H9 (cell line): ENCODE measurements at regions not wholly inside any gene's neighbourhood (a gene's known extent, or its start where the extent isn't known, plus 50 kb on each side); places are given as distances from the start of the nearest gene placed in this dataset.

ENCODE experiments used
- DNase-seq: peaks from one replicate; pipeline ENCODE4 v3.0.0-alpha.2; 2017
- H2AFZ ChIP-seq: one replicate; pipeline ENCODE4 v1.6.1; 2013; ENCODE audit warnings: mild to moderate bottlenecking, low read length, control low read depth, moderate library complexity
- H2AK5ac ChIP-seq: 2 replicates; pipeline ENCODE4 v1.6.1; 2013; ENCODE audit warnings: low read length, control low read depth, mixed read lengths; ENCODE audit not compliant: insufficient read length
- H2BK120ac ChIP-seq: one replicate; pipeline ENCODE4 v1.6.1; 2013; ENCODE audit warnings: low read depth, mild to moderate bottlenecking, low read length, control low read depth, inconsistent platforms; ENCODE audit not compliant: poor library complexity, severe bottlenecking
- H2BK12ac ChIP-seq: 2 replicates; pipeline ENCODE4 v1.6.1; 2013; ENCODE audit warnings: low read length, control low read depth, mixed read lengths, low read depth; ENCODE audit not compliant: insufficient read length
- H2BK15ac ChIP-seq: 2 replicates; pipeline ENCODE4 v1.6.1; 2013; ENCODE audit warnings: low read depth, low read length, control low read depth
- H2BK20ac ChIP-seq: one replicate; pipeline ENCODE4 v1.6.1; 2013; ENCODE audit warnings: low read depth, mild to moderate bottlenecking, low read length, control low read depth, inconsistent platforms; ENCODE audit not compliant: poor library complexity, severe bottlenecking
- H2BK5ac ChIP-seq: 2 replicates; pipeline ENCODE4 v1.6.1; 2013; ENCODE audit warnings: low read length, control low read depth, mixed read lengths; ENCODE audit not compliant: insufficient read length
- H3K14ac ChIP-seq: 2 replicates; pipeline ENCODE4 v1.6.1; 2013; ENCODE audit warnings: low read length, control low read depth; ENCODE audit not compliant: insufficient read depth
- H3K18ac ChIP-seq: 2 replicates; pipeline ENCODE4 v1.6.1; 2013; ENCODE audit warnings: low read depth, mild to moderate bottlenecking, mixed read lengths, low read length, control low read depth; ENCODE audit not compliant: insufficient read length
- H3K23ac ChIP-seq: 2 replicates; pipeline ENCODE4 v1.6.1; 2013; ENCODE audit warnings: low read length, control low read depth, mixed read lengths, low read depth; ENCODE audit not compliant: insufficient read length
- H3K23me2 ChIP-seq: 2 replicates; pipeline ENCODE4 v1.6.1; 2013; ENCODE audit warnings: low read depth, mild to moderate bottlenecking, mixed read lengths, low read length, control low read depth; ENCODE audit not compliant: insufficient read length, poor library complexity, severe bottlenecking
- H3K27ac ChIP-seq: 2 replicates; pipeline ENCODE4 v1.5.1; 2013; ENCODE audit warnings: low read length, control low read depth, mixed read lengths, low read depth; ENCODE audit not compliant: insufficient read length
- H3K27me3 ChIP-seq: 2 replicates; pipeline ENCODE4 v1.6.1; 2013; ENCODE audit warnings: low read length, control low read depth, inconsistent platforms; ENCODE audit not compliant: insufficient read depth
- H3K4ac ChIP-seq: 2 replicates; pipeline ENCODE4 v1.6.1; 2013; ENCODE audit warnings: low read depth, mild to moderate bottlenecking, control low read depth, inconsistent platforms, low read length, moderate library complexity
- H3K4me1 ChIP-seq: 2 replicates; pipeline ENCODE4 v1.6.1; 2013; ENCODE audit warnings: low read length, control low read depth, inconsistent platforms; ENCODE audit not compliant: insufficient read depth
- H3K4me2 ChIP-seq: 2 replicates; pipeline ENCODE4 v1.6.1; 2013; ENCODE audit warnings: low read length, control low read depth, mixed read lengths; ENCODE audit not compliant: insufficient read length, insufficient read depth
- H3K56ac ChIP-seq: 2 replicates; pipeline ENCODE4 v1.6.1; 2013; ENCODE audit warnings: low read depth, mild to moderate bottlenecking, mixed read lengths, low read length, control low read depth; ENCODE audit not compliant: insufficient read length
- H3K79me1 ChIP-seq: 2 replicates; pipeline ENCODE4 v1.6.1; 2013; ENCODE audit warnings: low read depth, mild to moderate bottlenecking, moderate library complexity, low read length, control low read depth, inconsistent platforms; ENCODE audit not compliant: insufficient read depth, poor library complexity, severe bottlenecking
- H3K79me2 ChIP-seq: 2 replicates; pipeline ENCODE4 v1.6.1; 2013; ENCODE audit warnings: low read length, control low read depth, inconsistent platforms; ENCODE audit not compliant: insufficient read depth
- H3K9ac ChIP-seq: 2 replicates; pipeline ENCODE4 v1.6.1; 2013; ENCODE audit warnings: low read length, control low read depth, mixed read lengths; ENCODE audit not compliant: insufficient read length; ENCODE audit errors: extremely low read depth
- H3K9me3 ChIP-seq: one replicate; pipeline ENCODE4 v1.6.1; 2013; ENCODE audit warnings: low read depth, low read length, inconsistent platforms; ENCODE audit not compliant: control insufficient read depth
- H3T11ph ChIP-seq: one replicate; pipeline ENCODE4 v1.6.1; 2013; ENCODE audit warnings: mild to moderate bottlenecking, low read length, control low read depth, inconsistent platforms
- H4K20me1 ChIP-seq: one replicate; pipeline ENCODE4 v1.6.1; 2013; ENCODE audit not compliant: control insufficient read depth, insufficient read length, insufficient read depth
- H4K5ac ChIP-seq: 2 replicates; pipeline ENCODE4 v1.6.1; 2013; ENCODE audit warnings: low read depth, mild to moderate bottlenecking, mixed read lengths, low read length, control low read depth; ENCODE audit not compliant: insufficient read length
- H4K8ac ChIP-seq: replicated peaks from 2 replicates; pipeline ENCODE4 v1.6.1; 2013; ENCODE audit warnings: low read length, control low read depth, mixed read lengths, low read depth; ENCODE audit not compliant: insufficient read length
- H4K91ac ChIP-seq: 2 replicates; pipeline ENCODE4 v1.6.1; 2013; ENCODE audit warnings: low read depth, mild to moderate bottlenecking, moderate library complexity, mixed read lengths, low read length, control low read depth; ENCODE audit not compliant: insufficient read length
- H3K27ac Mint-ChIP-seq, 3 experiments: 2 replicates in 2 of 3; 3 replicates in 1 of 3; pipeline ENCODE4 v1.8.0; 2020 to 2021; ENCODE audit warnings: mixed read lengths in 3 of 3, mild to moderate bottlenecking in 1 of 3, moderate library complexity in 1 of 3
- H3K27me3 Mint-ChIP-seq: 2 replicates; pipeline ENCODE4 v1.8.0; 2021; ENCODE audit warnings: low read depth, mild to moderate bottlenecking, moderate library complexity, mixed read lengths
- H3K36me3 Mint-ChIP-seq, 3 experiments: 2 replicates in 2 of 3; 3 replicates in 1 of 3; pipeline ENCODE4 v1.8.0; 2020 to 2021; ENCODE audit warnings: low read depth in 3 of 3, mixed read lengths in 3 of 3; ENCODE audit not compliant: insufficient read depth in 1 of 3
- H3K4me1 Mint-ChIP-seq, 2 experiments: 2 replicates each; pipeline ENCODE4 v1.8.0; 2020; ENCODE audit warnings: mixed read lengths in 2 of 2
- H3K4me3 Mint-ChIP-seq, 2 experiments: 2 replicates in 1 of 2; 3 replicates in 1 of 2; pipeline ENCODE4 v1.8.0; 2020 to 2021; ENCODE audit warnings: mild to moderate bottlenecking in 2 of 2, mixed read lengths in 2 of 2, moderate library complexity in 1 of 2
- H3K9me3 Mint-ChIP-seq, 2 experiments: 2 replicates in 1 of 2; 3 replicates in 1 of 2; pipeline ENCODE4 v1.8.0; 2020; ENCODE audit warnings: mild to moderate bottlenecking in 2 of 2, mixed read lengths in 2 of 2, moderate library complexity in 1 of 2
- CTCF ChIP-seq: fragments of 200-600 bp; sonication (generic); conservative IDR thresholded peaks from 3 replicates; pipeline ENCODE4 v1.8.0; 2021; ENCODE audit warnings: antibody characterized with exemption, mild to moderate bottlenecking
- WGBS: extraction: QIAGEN DNeasy Blood & Tissue Kit; methylation state at CpG from one replicate; pipeline ENCODE4 v1.1.7; 2013; ENCODE audit warnings: missing lambda C conversion rate, low lambda C conversion rate, mixed read lengths; ENCODE audit not compliant: insufficient read length; ENCODE audit errors: extremely low coverage; 5-methylcytosine and 5-hydroxymethylcytosine counted together

- no peak overlapping the region for H4K91ac ChIP-seq
- H4K8ac ChIP-seq, result no peak overlapping the region
- no peak overlapping the region for H2AK5ac ChIP-seq
- no peak overlapping the region for H3K4ac ChIP-seq
- H2BK20ac ChIP-seq, result no peak overlapping the region
- Mint-ChIP-seq H3K4me1 (peaks cover 3 to 7% of the 10 kb centered on the region in 2 experiments; a peak in 2 of 4 replicates), H3K27me3 (no peaks in the 10 kb centered on the region; the same call in 1 of the 2 replicates), H3K27ac (no peak overlapping the region), H3K4me3 (no peak overlapping the region), H3K36me3 (no peaks in the 10 kb centered on the region), H3K9me3 (no peaks in the 10 kb centered on the region)
- TF ChIP-seq CTCF, result no peak
- H3K23ac ChIP-seq, result no peak overlapping the region
- H2AFZ ChIP-seq, result no peak overlapping the region
- H3K27me3 ChIP-seq, result no peaks in the 10 kb centered on the region
- no peak overlapping the region for H3K27ac ChIP-seq
- no peaks in the 10 kb centered on the region for H4K20me1 ChIP-seq
- H3K23me2 ChIP-seq, result no peaks in the 10 kb centered on the region
- H3K9me3 ChIP-seq, result no peaks in the 10 kb centered on the region
- no peak overlapping the region for H4K5ac ChIP-seq
- H2BK5ac ChIP-seq, result no peak overlapping the region
- no peaks in the 10 kb centered on the region for H3K79me1 ChIP-seq
- H3K9ac ChIP-seq, result no peak overlapping the region
- no peak for DNase-seq
- H3T11ph ChIP-seq, result no peak overlapping the region
- no peaks in the 10 kb centered on the region for H3K79me2 ChIP-seq
- no peak overlapping the region for H3K4me2 ChIP-seq
- WGBS, result no CpG with 5 or more reads among the region's 4 CpGs
- no peak overlapping the region for H2BK12ac ChIP-seq
- no peak overlapping the region for H2BK15ac ChIP-seq
- no peak overlapping the region for H3K14ac ChIP-seq
- H3K4me1 ChIP-seq, result no peaks in the 10 kb centered on the region
- H3K18ac ChIP-seq, result no peak overlapping the region
- no peak overlapping the region for H3K56ac ChIP-seq
- no peak overlapping the region for H2BK120ac ChIP-seq
Observed at GRCh38 chr6:141580131-141580530, 552.6 kb upstream of the GJE1 start.
